ENCODE measurements at regions not wholly inside any gene's neighbourhood (a gene's known extent, or its start where the extent isn't known, plus 50 kb on each side); places are given as distances from the start of the nearest gene placed in this dataset.

DNA sequence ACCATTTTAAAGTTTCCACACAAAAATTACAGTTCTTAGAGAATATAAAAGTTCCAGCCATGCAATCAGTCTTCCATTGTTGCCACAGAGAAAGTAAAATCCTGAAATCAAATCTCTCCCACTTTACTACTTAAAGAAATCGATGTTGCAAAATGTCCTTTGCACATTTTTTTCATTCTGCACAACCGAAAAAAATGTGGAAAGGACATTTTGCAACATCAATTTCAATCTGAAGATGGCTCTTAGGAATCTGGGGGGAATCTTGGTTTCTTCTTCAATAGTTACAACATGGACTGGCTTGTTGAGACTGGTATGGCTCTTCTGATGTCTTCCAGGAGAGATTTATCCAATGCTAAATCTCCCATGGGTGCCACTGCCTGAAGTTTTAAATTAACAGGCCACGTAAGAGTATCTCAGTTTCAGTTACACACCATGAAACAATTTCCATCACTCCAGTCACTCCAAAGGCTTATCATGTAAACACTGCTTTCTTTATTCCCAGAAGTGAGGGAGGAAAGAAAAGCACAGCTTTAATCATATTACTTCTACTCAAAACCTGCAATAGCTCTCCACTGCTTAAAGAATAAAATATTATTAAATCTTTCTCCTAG is 55.8 kb upstream of the CTNNB1 start:
- H3K79me2 ChIP-seq (ENCODE audit: insufficient read depth, low read length) = no peaks in the 10 kb centered on the region
- ATAC-seq (ENCODE audit: insufficient read depth, low read depth) = no peak
- H3K9me3 ChIP-seq (ENCODE audit: insufficient read depth, low read length, severe bottlenecking) = peaks cover 5% of the 10 kb centered on the region
- no peak for DNase-seq
- no peaks in the 10 kb centered on the region for H3K4me1 ChIP-seq (ENCODE audit: insufficient read depth, low read length)
- H3K4me2 ChIP-seq (ENCODE audit: insufficient read depth, low read length) = no peak overlapping the region
- H3K9ac ChIP-seq (ENCODE audit: low read depth, low read length) = no peak overlapping the region
- no peak overlapping the region for H3K4me3 ChIP-seq (ENCODE audit: low read depth in 1 of 2, low read length in 2 of 2)
- no peak overlapping the region for H3K27ac ChIP-seq (ENCODE audit: low read length)
- no peak overlapping the region for H2AFZ ChIP-seq (ENCODE audit: low read depth, low read length)
- H4K20me1 ChIP-seq (ENCODE audit: insufficient read depth, low read length) = no peaks in the 10 kb centered on the region
- TF ChIP-seq, protein P1, sequence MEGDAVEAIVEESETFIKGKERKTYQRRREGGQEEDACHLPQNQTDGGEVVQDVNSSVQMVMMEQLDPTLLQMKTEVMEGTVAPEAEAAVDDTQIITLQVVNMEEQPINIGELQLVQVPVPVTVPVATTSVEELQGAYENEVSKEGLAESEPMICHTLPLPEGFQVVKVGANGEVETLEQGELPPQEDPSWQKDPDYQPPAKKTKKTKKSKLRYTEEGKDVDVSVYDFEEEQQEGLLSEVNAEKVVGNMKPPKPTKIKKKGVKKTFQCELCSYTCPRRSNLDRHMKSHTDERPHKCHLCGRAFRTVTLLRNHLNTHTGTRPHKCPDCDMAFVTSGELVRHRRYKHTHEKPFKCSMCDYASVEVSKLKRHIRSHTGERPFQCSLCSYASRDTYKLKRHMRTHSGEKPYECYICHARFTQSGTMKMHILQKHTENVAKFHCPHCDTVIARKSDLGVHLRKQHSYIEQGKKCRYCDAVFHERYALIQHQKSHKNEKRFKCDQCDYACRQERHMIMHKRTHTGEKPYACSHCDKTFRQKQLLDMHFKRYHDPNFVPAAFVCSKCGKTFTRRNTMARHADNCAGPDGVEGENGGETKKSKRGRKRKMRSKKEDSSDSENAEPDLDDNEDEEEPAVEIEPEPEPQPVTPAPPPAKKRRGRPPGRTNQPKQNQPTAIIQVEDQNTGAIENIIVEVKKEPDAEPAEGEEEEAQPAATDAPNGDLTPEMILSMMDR (IDR thresholded peaks at IDR 0.05; ENCODE audit: borderline replicate concordance, extremely low read depth, low read length, poor library complexity, severe bottlenecking) = no peak
- no peak for TF ChIP-seq EZH2 (IDR thresholded peaks at IDR 0.05; ENCODE audit: borderline replicate concordance, low read depth, low read length, severe bottlenecking)
- H3K36me3 ChIP-seq (ENCODE audit: insufficient read depth, low read length) = no peaks in the 10 kb centered on the region
- peaks cover 8% of the 10 kb centered on the region for H3K27me3 ChIP-seq (ENCODE audit: insufficient read depth, low read length, poor library complexity)

DNA sequence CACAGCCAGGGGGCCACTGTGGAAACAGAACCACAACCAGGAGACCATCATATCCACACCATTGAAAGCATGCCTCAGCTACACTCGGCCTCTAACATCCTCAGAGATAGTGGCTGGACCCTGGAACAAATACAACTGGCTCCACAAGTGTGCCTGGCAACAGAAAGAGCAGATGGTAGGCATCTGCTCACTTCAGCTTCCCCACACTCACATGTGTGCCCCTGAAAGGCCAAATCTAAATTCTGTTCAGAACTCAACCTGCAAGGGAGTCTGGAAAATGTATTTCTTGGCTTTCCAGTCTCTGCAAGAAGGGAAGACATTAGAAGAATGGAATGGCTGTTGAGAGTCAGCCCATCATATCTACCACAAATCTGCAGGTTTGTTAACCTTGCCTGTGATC is 54.7 kb upstream of the CTNNB1 start:
- ATAC-seq (ENCODE audit: insufficient read depth, low read depth) (no peak), DNase-seq (no peak)
- peaks cover 8% of the 10 kb centered on the region for H3K27me3 ChIP-seq (ENCODE audit: insufficient read depth, low read length, poor library complexity)
- H3K9ac ChIP-seq (ENCODE audit: low read depth, low read length) = no peak overlapping the region
- no peak overlapping the region for H3K27ac ChIP-seq (ENCODE audit: low read length)
- no peaks in the 10 kb centered on the region for H3K4me1 ChIP-seq (ENCODE audit: insufficient read depth, low read length)
- H3K4me2 ChIP-seq (ENCODE audit: insufficient read depth, low read length) = no peak overlapping the region
- H4K20me1 ChIP-seq (ENCODE audit: insufficient read depth, low read length) = no peaks in the 10 kb centered on the region
- H2AFZ ChIP-seq (ENCODE audit: low read depth, low read length) = no peak overlapping the region
- H3K9me3 ChIP-seq (ENCODE audit: insufficient read depth, low read length, severe bottlenecking) = peaks cover 5% of the 10 kb centered on the region
- H3K79me2 ChIP-seq (ENCODE audit: insufficient read depth, low read length) = no peaks in the 10 kb centered on the region
- H3K4me3 ChIP-seq (ENCODE audit: low read depth in 1 of 2, low read length in 2 of 2) = no peak overlapping the region
- H3K36me3 ChIP-seq (ENCODE audit: insufficient read depth, low read length) = no peaks in the 10 kb centered on the region
- no peak for TF ChIP-seq EZH2 (IDR thresholded peaks at IDR 0.05; ENCODE audit: borderline replicate concordance, low read depth, low read length, severe bottlenecking)
- TF ChIP-seq, protein P1 (IDR thresholded peaks at IDR 0.05; ENCODE audit: borderline replicate concordance, extremely low read depth, low read length, poor library complexity, severe bottlenecking) = no peak

DNA sequence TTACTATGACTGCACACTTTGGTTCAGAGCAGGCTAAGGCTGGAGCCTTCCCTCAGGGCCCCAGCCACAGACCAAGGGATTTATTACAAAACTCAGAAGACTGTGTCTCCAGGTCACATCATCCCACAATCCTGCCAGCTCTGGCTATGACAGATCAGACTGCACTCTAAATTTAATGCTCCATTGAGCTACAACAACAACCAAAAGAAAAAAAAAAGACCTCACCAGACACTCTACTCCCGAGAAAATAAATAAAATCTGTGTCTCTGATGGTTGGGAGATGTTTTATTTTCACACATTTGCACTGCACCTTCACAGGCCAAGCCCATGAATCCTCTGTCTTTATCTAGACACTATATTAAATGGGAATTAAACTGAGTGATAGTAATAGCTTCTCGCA is 50.8 kb upstream of the CTNNB1 start:
- Histone ChIP-seq H3K36me3 (ENCODE audit: insufficient read depth, low read length) (no peaks in the 10 kb centered on the region), H3K9me3 (ENCODE audit: insufficient read depth, low read length, severe bottlenecking) (peaks cover 5% of the 10 kb centered on the region), H3K4me2 (ENCODE audit: insufficient read depth, low read length) (no peak overlapping the region), H3K79me2 (ENCODE audit: insufficient read depth, low read length) (no peaks in the 10 kb centered on the region), H2AFZ (ENCODE audit: low read depth, low read length) (no peak overlapping the region), H4K20me1 (ENCODE audit: insufficient read depth, low read length) (no peaks in the 10 kb centered on the region), H3K4me1 (ENCODE audit: insufficient read depth, low read length) (no peaks in the 10 kb centered on the region), H3K9ac (ENCODE audit: low read depth, low read length) (no peak overlapping the region), H3K27me3 (ENCODE audit: insufficient read depth, low read length, poor library complexity) (peaks cover 8% of the 10 kb centered on the region), H3K27ac (ENCODE audit: low read length) (no peak overlapping the region), H3K4me3 (ENCODE audit: low read depth in 1 of 2, low read length in 2 of 2) (no peak overlapping the region)
- TF ChIP-seq EZH2 (IDR thresholded peaks at IDR 0.05; ENCODE audit: borderline replicate concordance, low read depth, low read length, severe bottlenecking) = no peak
- TF ChIP-seq, protein P1 (IDR thresholded peaks at IDR 0.05; ENCODE audit: borderline replicate concordance, extremely low read depth, low read length, poor library complexity, severe bottlenecking) = no peak
- ATAC-seq (ENCODE audit: insufficient read depth, low read depth) (no peak), DNase-seq (no peak)

All from DND-41 (cell line).